GM23338 (cell line): ENCODE measurements at regions not wholly inside any gene's neighbourhood (a gene's known extent, or its start where the extent isn't known, plus 50 kb on each side); places are given as distances from the start of the nearest gene placed in this dataset.

Source experiments
- EZH2 ChIP-seq: fragments of 200-600 bp; sonication (generic); IDR thresholded peaks from one replicate; pipeline ENCODE4 v1.8.0; 2017; ENCODE audit warnings: antibody characterized with exemption, mild to moderate bottlenecking, low read depth; ENCODE audit not compliant: unreplicated experiment
- POLR2AphosphoS5 ChIP-seq: IDR thresholded peaks from 2 replicates; pipeline ENCODE4 v1.6.1; 2016; ENCODE audit warnings: antibody characterized with exemption, low read depth
- TF ChIP-seq, protein P1 (sequence below), 2 experiments: fragments of 200-600 bp in 1 of 2; sonication (generic) in 1 of 2; conservative IDR thresholded peaks; 2 replicates each; pipeline versions ENCODE4 v1.5.1 to v1.6.1; 2016 to 2017; ENCODE audit warnings: antibody characterized with exemption in 2 of 2, low read depth in 2 of 2, mild to moderate bottlenecking in 2 of 2, moderate library complexity in 1 of 2

- TF ChIP-seq POLR2AphosphoS5: no peak
- TF ChIP-seq, protein P1, sequence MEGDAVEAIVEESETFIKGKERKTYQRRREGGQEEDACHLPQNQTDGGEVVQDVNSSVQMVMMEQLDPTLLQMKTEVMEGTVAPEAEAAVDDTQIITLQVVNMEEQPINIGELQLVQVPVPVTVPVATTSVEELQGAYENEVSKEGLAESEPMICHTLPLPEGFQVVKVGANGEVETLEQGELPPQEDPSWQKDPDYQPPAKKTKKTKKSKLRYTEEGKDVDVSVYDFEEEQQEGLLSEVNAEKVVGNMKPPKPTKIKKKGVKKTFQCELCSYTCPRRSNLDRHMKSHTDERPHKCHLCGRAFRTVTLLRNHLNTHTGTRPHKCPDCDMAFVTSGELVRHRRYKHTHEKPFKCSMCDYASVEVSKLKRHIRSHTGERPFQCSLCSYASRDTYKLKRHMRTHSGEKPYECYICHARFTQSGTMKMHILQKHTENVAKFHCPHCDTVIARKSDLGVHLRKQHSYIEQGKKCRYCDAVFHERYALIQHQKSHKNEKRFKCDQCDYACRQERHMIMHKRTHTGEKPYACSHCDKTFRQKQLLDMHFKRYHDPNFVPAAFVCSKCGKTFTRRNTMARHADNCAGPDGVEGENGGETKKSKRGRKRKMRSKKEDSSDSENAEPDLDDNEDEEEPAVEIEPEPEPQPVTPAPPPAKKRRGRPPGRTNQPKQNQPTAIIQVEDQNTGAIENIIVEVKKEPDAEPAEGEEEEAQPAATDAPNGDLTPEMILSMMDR (conservative IDR thresholded peaks at IDR 0.05; ENCODE audit: low read depth in 2 of 2): no peak
- no peak for TF ChIP-seq EZH2
Measured at GRCh38 chr3:87448558-87448957, 172.2 kb upstream of the POU1F1 start.
